ENCODE measurements at regions not wholly inside any gene's neighbourhood (a gene's known extent, or its start where the extent isn't known, plus 50 kb on each side); places are given as distances from the start of the nearest gene placed in this dataset.
"Not testable (repeated sequence)": the region's sequence is repeated elsewhere in the genome, so short reads cannot be mapped to it uniquely, and the experiment has no call there.

GRCh38 chr7:138317044-138317596, 142.9 kb upstream of the TRIM24 start:
- H3K27me3 ChIP-seq (ENCODE audit: control insufficient read depth, insufficient read depth): no peaks in the 10 kb centered on the region
- intact Hi-C loops (cut with DNase I): no loop called here
- H3K27ac ChIP-seq (ENCODE audit: low read length): no peak overlapping the region
- 91% methylated on average over 5 of the region's 5 CpGs for WGBS
- H3K9me3 ChIP-seq (ENCODE audit: control insufficient read depth, low read length): no peaks in the 10 kb centered on the region
- no peak overlapping the region for H3K4me3 ChIP-seq (ENCODE audit: low read length)
- H3K4me1 ChIP-seq (ENCODE audit: control insufficient read depth, insufficient read depth, low read length): no peaks in the 10 kb centered on the region
- DNase-seq (no peak), ATAC-seq (no peak)

- WGBS: 72% methylated on average over 6 of the region's 6 CpGs
- H3K27ac ChIP-seq (ENCODE audit: low read length): no peak overlapping the region
- no peaks in the 10 kb centered on the region for H3K27me3 ChIP-seq (ENCODE audit: control insufficient read depth, insufficient read depth)
- DNase-seq: no peak
- H3K4me1 ChIP-seq (ENCODE audit: control insufficient read depth, insufficient read depth, low read length): no peaks in the 10 kb centered on the region
- intact Hi-C loops (cut with DNase I): no loop called here
- H3K9me3 ChIP-seq (ENCODE audit: control insufficient read depth, low read length): no peaks in the 10 kb centered on the region
- ATAC-seq: no peak
- no peak overlapping the region for H3K4me3 ChIP-seq (ENCODE audit: low read length)
Observed at GRCh38 chr7:138324941-138325340, 135.1 kb upstream of the TRIM24 start.

DNA sequence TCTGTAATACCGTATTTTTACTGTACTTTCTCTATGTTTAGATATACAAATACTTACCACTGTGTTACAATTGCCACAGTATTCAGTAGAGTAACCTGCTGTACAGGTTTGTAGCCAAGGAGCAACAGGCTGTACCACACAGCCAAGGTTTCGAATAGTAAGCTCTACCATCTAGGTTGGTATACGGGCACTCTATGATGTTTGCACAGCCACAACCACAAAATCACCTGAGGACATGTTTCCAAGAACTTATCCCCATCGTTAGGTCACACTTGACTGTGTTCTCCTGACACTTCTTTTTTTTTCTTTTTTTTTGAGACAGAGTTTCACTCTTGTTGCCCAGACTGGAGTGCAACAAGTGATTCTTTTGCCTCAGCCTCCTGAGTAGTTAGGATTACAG, 134.6 kb upstream of the TRIM24 start:
- ATAC-seq (no peak), DNase-seq (no peak)
- H3K4me1 ChIP-seq (ENCODE audit: control insufficient read depth, insufficient read depth, low read length): no peaks in the 10 kb centered on the region
- no peaks in the 10 kb centered on the region for H3K27me3 ChIP-seq (ENCODE audit: control insufficient read depth, insufficient read depth)
- H3K27ac ChIP-seq (ENCODE audit: low read length): no peak overlapping the region
- H3K9me3 ChIP-seq (ENCODE audit: control insufficient read depth, low read length): no peaks in the 10 kb centered on the region
- intact Hi-C loops (cut with DNase I): no loop called here
- H3K4me3 ChIP-seq (ENCODE audit: low read length): no peak overlapping the region
- 91% methylated on average over 4 of the region's 4 CpGs for WGBS

DNA sequence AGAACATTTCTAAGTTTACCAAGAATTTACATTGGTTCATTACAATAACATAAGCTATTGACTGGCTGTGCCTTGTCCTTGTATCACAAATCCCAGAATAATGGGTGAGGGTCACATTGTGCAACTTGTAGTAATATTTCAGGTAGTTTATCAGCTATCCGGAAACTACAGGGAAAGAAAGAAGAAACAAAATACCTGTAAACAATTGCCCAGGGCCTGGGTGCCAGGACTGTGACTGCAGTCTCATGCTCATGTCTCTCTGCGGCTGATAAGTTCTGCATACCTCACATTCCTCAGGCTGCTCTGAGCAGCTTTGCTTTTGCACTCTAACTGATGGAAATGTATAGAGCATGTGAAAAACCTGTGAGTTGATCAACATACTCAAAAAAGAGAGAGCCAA, 131.8 kb upstream of the TRIM24 start:
- WGBS: 49% methylated on average over 2 of the region's 2 CpGs
- H3K9me3 ChIP-seq (ENCODE audit: control insufficient read depth, low read length): no peaks in the 10 kb centered on the region

GRCh38 chr7:138332850-138333249, 127.2 kb upstream of the TRIM24 start:
- ATAC-seq; H3K4me3 ChIP-seq (ENCODE audit: low read length); H3K4me1 ChIP-seq (ENCODE audit: control insufficient read depth, insufficient read depth, low read length); intact Hi-C loops (cut with DNase I); H3K27me3 ChIP-seq (ENCODE audit: control insufficient read depth, insufficient read depth); H3K27ac ChIP-seq (ENCODE audit: low read length); DNase-seq; H3K9me3 ChIP-seq (ENCODE audit: control insufficient read depth, low read length): not testable (repeated sequence)
- WGBS: 93% methylated on average over 5 of the region's 5 CpGs

More for the DNA sequence above, 131.8 kb upstream of the TRIM24 start:
- no peak for ATAC-seq
- no peak for DNase-seq
- no peaks in the 10 kb centered on the region for H3K27me3 ChIP-seq (ENCODE audit: control insufficient read depth, insufficient read depth)
- H3K4me1 ChIP-seq (ENCODE audit: control insufficient read depth, insufficient read depth, low read length): no peaks in the 10 kb centered on the region
- H3K4me3 ChIP-seq (ENCODE audit: low read length): no peak overlapping the region
- no peak overlapping the region for H3K27ac ChIP-seq (ENCODE audit: low read length)
- intact Hi-C loops (cut with DNase I): no loop called here

DNA sequence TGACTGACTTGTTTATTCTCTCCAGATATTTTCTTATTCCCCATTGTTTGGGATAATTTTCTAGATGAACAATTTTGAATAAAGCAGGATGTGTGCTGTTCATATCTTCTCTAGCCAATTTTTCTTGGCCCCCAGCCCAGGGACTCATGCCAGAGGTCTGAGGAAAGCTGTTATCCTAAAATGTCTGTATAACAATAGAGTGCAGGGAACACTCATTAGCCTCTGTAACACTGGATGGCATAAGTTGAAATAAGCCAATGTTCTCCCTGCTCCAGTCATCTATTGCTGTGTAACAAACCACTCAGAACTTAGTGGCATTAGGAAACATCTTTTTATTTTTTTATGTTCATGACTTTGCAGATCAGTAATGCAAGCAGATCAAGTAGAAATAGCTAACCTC, 121.7 kb upstream of the TRIM24 start:
- no peaks in the 10 kb centered on the region for H3K4me1 ChIP-seq (ENCODE audit: control insufficient read depth, insufficient read depth, low read length)
- no peak overlapping the region for H3K27ac ChIP-seq (ENCODE audit: low read length)
- no peaks in the 10 kb centered on the region for H3K9me3 ChIP-seq (ENCODE audit: control insufficient read depth, low read length)
- no peak overlapping the region for H3K4me3 ChIP-seq (ENCODE audit: low read length)
- DNase-seq (peak; percentile 66 to 84 (median 80)), ATAC-seq (peak; percentile 83 to 97)
- intact Hi-C loops (cut with DNase I): no loop called here
- no peaks in the 10 kb centered on the region for H3K27me3 ChIP-seq (ENCODE audit: control insufficient read depth, insufficient read depth)

GRCh38 chr7:138339229-138339628, 120.8 kb upstream of the TRIM24 start:
- H3K27me3 ChIP-seq (ENCODE audit: control insufficient read depth, insufficient read depth); H3K9me3 ChIP-seq (ENCODE audit: control insufficient read depth, low read length); H3K4me3 ChIP-seq (ENCODE audit: low read length); intact Hi-C loops (cut with DNase I); H3K4me1 ChIP-seq (ENCODE audit: control insufficient read depth, insufficient read depth, low read length); DNase-seq; H3K27ac ChIP-seq (ENCODE audit: low read length); ATAC-seq: not testable (repeated sequence)
- 91% methylated on average over 7 of the region's 7 CpGs for WGBS

GRCh38 chr7:138342990-138343389, 117.1 kb upstream of the TRIM24 start:
- no peak for DNase-seq
- 73% methylated on average over 4 of the region's 4 CpGs for WGBS
- no peak overlapping the region for H3K4me3 ChIP-seq (ENCODE audit: low read length)
- no peaks in the 10 kb centered on the region for H3K27me3 ChIP-seq (ENCODE audit: control insufficient read depth, insufficient read depth)
- no peak for ATAC-seq
- H3K9me3 ChIP-seq (ENCODE audit: control insufficient read depth, low read length): peaks cover 6% of the 10 kb centered on the region
- intact Hi-C loops (cut with DNase I): no loop called here
- no peak overlapping the region for H3K27ac ChIP-seq (ENCODE audit: low read length)
- H3K4me1 ChIP-seq (ENCODE audit: control insufficient read depth, insufficient read depth, low read length): no peaks in the 10 kb centered on the region

GRCh38 chr7:138345567-138345966, 114.5 kb upstream of the TRIM24 start:
- intact Hi-C loops (cut with DNase I): no loop called here
- 74% methylated on average over 3 of the region's 3 CpGs for whole genome bisulfite sequencing
- H3K4me1 ChIP-seq (ENCODE audit: control insufficient read depth, insufficient read depth, low read length): no peaks in the 10 kb centered on the region
- peaks cover 6% of the 10 kb centered on the region for H3K9me3 ChIP-seq (ENCODE audit: control insufficient read depth, low read length)
- no peak overlapping the region for H3K4me3 ChIP-seq (ENCODE audit: low read length)
- H3K27ac ChIP-seq (ENCODE audit: low read length): no peak overlapping the region
- ATAC-seq: no peak
- H3K27me3 ChIP-seq (ENCODE audit: control insufficient read depth, insufficient read depth): no peaks in the 10 kb centered on the region
- no peak for DNase-seq

GRCh38 chr7:138346975-138347374, 113.1 kb upstream of the TRIM24 start:
- H3K9me3 ChIP-seq (ENCODE audit: control insufficient read depth, low read length): peaks cover 6% of the 10 kb centered on the region

DNA sequence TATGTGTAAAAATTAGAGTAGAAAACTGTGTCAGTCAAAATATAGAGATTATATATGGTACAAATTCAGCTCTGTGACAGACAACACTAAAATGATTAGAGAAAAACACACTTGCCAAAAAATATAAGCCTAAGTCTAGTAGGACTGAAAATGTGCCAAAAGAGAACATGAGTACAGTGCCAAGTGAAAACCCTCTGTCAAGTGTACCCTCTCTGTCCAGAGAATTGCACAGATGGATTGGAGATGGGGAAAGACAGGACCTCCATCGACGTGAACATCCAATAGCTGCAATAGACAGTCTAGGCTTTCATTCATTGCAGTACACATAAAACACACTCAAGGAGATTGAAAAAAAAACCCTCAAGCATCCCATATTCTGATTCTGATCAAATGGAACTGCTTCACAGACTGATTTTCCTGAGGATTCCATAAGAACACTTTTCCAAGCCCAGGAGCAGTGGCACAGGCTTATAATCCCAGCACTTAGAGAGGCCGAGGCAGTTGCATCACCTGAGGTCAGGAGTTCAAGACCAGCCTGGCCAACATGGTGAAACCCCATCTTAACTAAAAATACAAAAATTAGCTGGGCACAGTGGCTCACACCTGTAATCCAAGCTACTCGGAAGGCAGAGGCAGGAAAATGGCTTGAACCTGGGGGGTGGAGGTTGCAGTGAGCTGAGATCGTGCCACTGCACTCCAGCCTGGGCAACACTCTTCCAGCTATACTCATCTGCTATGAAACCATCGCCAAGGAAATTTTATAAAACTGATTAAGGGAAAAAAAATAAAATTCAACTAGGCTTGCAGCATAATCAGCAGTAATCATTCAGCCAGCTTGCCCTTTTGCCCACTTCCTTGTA, 110.0 kb upstream of the TRIM24 start:
- no peak for DNase-seq
- H3K27me3 ChIP-seq (ENCODE audit: control insufficient read depth, insufficient read depth): no peaks in the 10 kb centered on the region
- WGBS: 92% methylated on average over 6 of the region's 6 CpGs
- ATAC-seq: no peak
- intact Hi-C loops (cut with DNase I): no loop called here
- H3K4me1 ChIP-seq (ENCODE audit: control insufficient read depth, insufficient read depth, low read length): no peaks in the 10 kb centered on the region
- H3K4me3 ChIP-seq (ENCODE audit: low read length): no peak overlapping the region
- H3K27ac ChIP-seq (ENCODE audit: low read length): no peak overlapping the region
- peaks cover 6% of the 10 kb centered on the region for H3K9me3 ChIP-seq (ENCODE audit: control insufficient read depth, low read length)

More at GRCh38 chr7:138346975-138347374, 113.1 kb upstream of the TRIM24 start:
- intact Hi-C loops (cut with DNase I): no loop called here
- no peaks in the 10 kb centered on the region for H3K4me1 ChIP-seq (ENCODE audit: control insufficient read depth, insufficient read depth, low read length)
- DNase-seq: no peak
- 93% methylated on average over 2 of the region's 2 CpGs for WGBS
- H3K27me3 ChIP-seq (ENCODE audit: control insufficient read depth, insufficient read depth): no peaks in the 10 kb centered on the region
- H3K4me3 ChIP-seq (ENCODE audit: low read length): no peak overlapping the region
- no peak for ATAC-seq
- H3K27ac ChIP-seq (ENCODE audit: low read length): no peak overlapping the region
